ENCODE measurements at regions not wholly inside any gene's neighbourhood (a gene's known extent, or its start where the extent isn't known, plus 50 kb on each side); places are given as distances from the start of the nearest gene placed in this dataset.

DNA sequence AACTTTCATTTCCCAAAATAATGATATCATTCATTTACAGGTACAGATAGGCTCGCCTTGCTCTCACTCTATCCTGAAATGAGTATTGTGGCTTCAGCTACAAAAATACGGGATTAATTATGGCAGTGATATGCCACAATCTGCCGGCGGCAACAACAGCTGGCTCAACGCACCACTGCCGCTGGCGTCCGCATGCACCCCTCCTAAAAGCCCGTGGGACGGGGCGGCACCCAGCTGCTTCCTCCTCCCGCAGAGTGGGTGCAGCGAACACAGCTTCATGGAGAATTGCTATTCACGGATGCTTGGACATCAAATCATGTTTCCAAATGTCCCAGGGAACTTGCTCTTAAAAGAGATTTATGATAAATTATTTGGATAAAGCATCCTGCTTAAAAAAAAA, 266.8 kb downstream of the TEX29 start:
- H3K4me1 ChIP-seq (ENCODE audit: insufficient read depth, low read length, poor library complexity, severe bottlenecking) = no peaks in the 10 kb centered on the region
- TF ChIP-seq EZH2phosphoT487 (IDR thresholded peaks at IDR 0.05; ENCODE audit: borderline replicate concordance, low read depth, low read length) = no peak
- TF ChIP-seq, protein P1, sequence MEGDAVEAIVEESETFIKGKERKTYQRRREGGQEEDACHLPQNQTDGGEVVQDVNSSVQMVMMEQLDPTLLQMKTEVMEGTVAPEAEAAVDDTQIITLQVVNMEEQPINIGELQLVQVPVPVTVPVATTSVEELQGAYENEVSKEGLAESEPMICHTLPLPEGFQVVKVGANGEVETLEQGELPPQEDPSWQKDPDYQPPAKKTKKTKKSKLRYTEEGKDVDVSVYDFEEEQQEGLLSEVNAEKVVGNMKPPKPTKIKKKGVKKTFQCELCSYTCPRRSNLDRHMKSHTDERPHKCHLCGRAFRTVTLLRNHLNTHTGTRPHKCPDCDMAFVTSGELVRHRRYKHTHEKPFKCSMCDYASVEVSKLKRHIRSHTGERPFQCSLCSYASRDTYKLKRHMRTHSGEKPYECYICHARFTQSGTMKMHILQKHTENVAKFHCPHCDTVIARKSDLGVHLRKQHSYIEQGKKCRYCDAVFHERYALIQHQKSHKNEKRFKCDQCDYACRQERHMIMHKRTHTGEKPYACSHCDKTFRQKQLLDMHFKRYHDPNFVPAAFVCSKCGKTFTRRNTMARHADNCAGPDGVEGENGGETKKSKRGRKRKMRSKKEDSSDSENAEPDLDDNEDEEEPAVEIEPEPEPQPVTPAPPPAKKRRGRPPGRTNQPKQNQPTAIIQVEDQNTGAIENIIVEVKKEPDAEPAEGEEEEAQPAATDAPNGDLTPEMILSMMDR (conservative IDR thresholded peaks at IDR 0.05; ENCODE audit: low read length) = no peak

DNA sequence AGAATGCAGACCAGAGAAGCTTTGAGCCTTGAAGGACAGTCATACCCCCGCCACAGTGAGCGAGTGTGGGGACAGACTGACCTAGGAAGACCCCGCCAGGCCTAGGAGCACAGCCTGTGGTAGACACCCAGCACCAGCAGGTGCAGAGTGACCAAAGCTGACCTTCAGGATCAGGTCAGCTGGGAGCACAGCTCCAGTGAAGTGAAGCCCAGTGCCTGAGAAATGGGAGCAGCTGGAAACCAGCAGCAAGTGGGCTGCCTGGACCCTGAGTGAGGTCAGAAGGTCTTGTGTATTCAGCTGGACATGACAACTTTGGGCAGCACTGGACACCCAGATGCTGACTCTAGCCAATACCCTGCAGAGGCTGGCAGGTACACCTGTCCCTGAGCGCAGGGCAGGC, 268.9 kb downstream of the TEX29 start:
- ChIA-PET CTCF (ENCODE audit: unreplicated experiment) (no interaction called here), POLR2A (no interaction called here)
- Histone ChIP-seq H3K4me1 (ENCODE audit: insufficient read depth, low read length, poor library complexity, severe bottlenecking) (no peaks in the 10 kb centered on the region), H3K27ac (ENCODE audit: low read depth, low read length, poor library complexity, severe bottlenecking) (no peak overlapping the region), H3K9me3 (ENCODE audit: low read length) (no peaks in the 10 kb centered on the region), H3K36me3 (ENCODE audit: insufficient read depth, low read length) (no peaks in the 10 kb centered on the region), H3K4me3 (ENCODE audit: low read depth, low read length, poor library complexity, severe bottlenecking) (no peak overlapping the region), H4K20me1 (ENCODE audit: insufficient read depth, low read length) (no peaks in the 10 kb centered on the region), H2AFZ (ENCODE audit: low read length) (no peak overlapping the region), H3K9me2 (ENCODE audit: insufficient read depth, low read length) (no peaks in the 10 kb centered on the region), H3K4me2 (ENCODE audit: low read length) (no peak overlapping the region), H3K79me2 (ENCODE audit: insufficient read depth, low read depth, low read length) (no peaks in the 10 kb centered on the region)
- no peak for DNase-seq (ENCODE audit: low spot score)
- BruUV-seq (replicated peaks) = no TSS peak
- TF ChIP-seq, protein P1 (conservative IDR thresholded peaks at IDR 0.05; ENCODE audit: low read length) = no peak
- no peak for TF ChIP-seq EZH2phosphoT487 (IDR thresholded peaks at IDR 0.05; ENCODE audit: borderline replicate concordance, low read depth, low read length)
- intact Hi-C loops (cut with micrococcal nuclease; ENCODE audit: unreplicated experiment) = no loop called here

More for the DNA sequence above, 266.8 kb downstream of the TEX29 start:
- Histone ChIP-seq H3K79me2 (ENCODE audit: insufficient read depth, low read depth, low read length) (no peaks in the 10 kb centered on the region), H3K36me3 (ENCODE audit: insufficient read depth, low read length) (no peaks in the 10 kb centered on the region), H3K9me2 (ENCODE audit: insufficient read depth, low read length) (no peaks in the 10 kb centered on the region), H3K4me3 (ENCODE audit: low read depth, low read length, poor library complexity, severe bottlenecking) (no peak overlapping the region), H3K4me2 (ENCODE audit: low read length) (no peak overlapping the region), H2AFZ (ENCODE audit: low read length) (no peak overlapping the region), H3K9me3 (ENCODE audit: low read length) (no peaks in the 10 kb centered on the region), H4K20me1 (ENCODE audit: insufficient read depth, low read length) (no peaks in the 10 kb centered on the region), H3K27ac (ENCODE audit: low read depth, low read length, poor library complexity, severe bottlenecking) (no peak overlapping the region)
- no peak for DNase-seq (ENCODE audit: low spot score)
- POLR2A ChIA-PET = no interaction called here
- CTCF ChIA-PET (ENCODE audit: unreplicated experiment) = no interaction called here
- intact Hi-C loops (cut with micrococcal nuclease; ENCODE audit: unreplicated experiment) = no loop called here
- BruUV-seq (replicated peaks) = no TSS peak

DNA sequence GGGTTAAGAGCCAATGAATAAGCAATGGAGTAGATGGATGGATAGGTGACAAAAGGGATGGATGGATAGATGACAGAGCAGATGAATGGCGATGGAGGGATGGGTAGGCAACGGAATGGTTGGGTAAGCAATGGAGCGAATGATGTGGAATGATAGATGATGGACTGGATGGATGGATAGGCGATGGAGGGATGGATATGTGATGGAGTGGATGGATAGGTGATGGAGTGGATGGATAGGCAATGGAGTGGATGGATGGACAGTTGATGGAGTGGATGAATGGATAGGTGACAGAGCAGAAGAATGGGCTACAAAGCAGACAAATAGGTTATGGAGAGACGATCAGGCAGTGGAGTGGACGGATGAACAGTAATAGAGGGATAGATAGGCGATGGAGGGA, 269.6 kb downstream of the TEX29 start:
- Histone ChIP-seq H3K9me2 (ENCODE audit: insufficient read depth, low read length) (no peaks in the 10 kb centered on the region), H4K20me1 (ENCODE audit: insufficient read depth, low read length) (no peaks in the 10 kb centered on the region), H3K27ac (ENCODE audit: low read depth, low read length, poor library complexity, severe bottlenecking) (no peak overlapping the region), H3K4me2 (ENCODE audit: low read length) (no peak overlapping the region), H3K36me3 (ENCODE audit: insufficient read depth, low read length) (no peaks in the 10 kb centered on the region), H2AFZ (ENCODE audit: low read length) (no peak overlapping the region), H3K4me3 (ENCODE audit: low read depth, low read length, poor library complexity, severe bottlenecking) (no peak overlapping the region), H3K9me3 (ENCODE audit: low read length) (no peaks in the 10 kb centered on the region), H3K79me2 (ENCODE audit: insufficient read depth, low read depth, low read length) (no peaks in the 10 kb centered on the region), H3K4me1 (ENCODE audit: insufficient read depth, low read length, poor library complexity, severe bottlenecking) (no peaks in the 10 kb centered on the region)
- TF ChIP-seq EZH2phosphoT487 (IDR thresholded peaks at IDR 0.05; ENCODE audit: borderline replicate concordance, low read depth, low read length) = no peak
- TF ChIP-seq, protein P1 (conservative IDR thresholded peaks at IDR 0.05; ENCODE audit: low read length) = no peak
- no TSS peak for BruUV-seq (replicated peaks)
- no peak for DNase-seq (ENCODE audit: low spot score)
- intact Hi-C loops (cut with micrococcal nuclease; ENCODE audit: unreplicated experiment) = no loop called here
- CTCF ChIA-PET (ENCODE audit: unreplicated experiment) = no interaction called here
- POLR2A ChIA-PET = no interaction called here
